ENCODE measurements at regions not wholly inside any gene's neighbourhood (a gene's known extent, or its start where the extent isn't known, plus 50 kb on each side); places are given as distances from the start of the nearest gene placed in this dataset.

DNA sequence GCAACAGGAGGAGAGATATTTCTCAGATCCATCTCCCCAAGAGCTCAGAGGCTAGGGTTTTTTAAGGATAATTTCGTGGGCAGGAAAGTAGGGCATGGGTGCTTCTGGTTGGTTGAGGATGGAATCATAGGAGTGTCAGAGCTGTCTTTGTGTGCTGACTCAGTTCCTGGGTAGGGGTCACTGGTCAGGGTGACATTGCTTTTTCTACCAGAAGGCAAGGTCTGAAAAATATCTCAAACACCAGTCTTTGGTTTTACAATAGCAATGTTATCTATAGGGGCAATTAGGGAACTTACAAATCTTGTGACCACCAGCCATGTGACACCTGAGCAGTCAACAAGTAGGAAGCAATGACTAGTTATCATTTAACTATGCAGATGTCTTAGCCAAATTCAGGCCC is 82.9 kb upstream of the DYNLRB2 start:
- TF ChIP-seq, protein P1, sequence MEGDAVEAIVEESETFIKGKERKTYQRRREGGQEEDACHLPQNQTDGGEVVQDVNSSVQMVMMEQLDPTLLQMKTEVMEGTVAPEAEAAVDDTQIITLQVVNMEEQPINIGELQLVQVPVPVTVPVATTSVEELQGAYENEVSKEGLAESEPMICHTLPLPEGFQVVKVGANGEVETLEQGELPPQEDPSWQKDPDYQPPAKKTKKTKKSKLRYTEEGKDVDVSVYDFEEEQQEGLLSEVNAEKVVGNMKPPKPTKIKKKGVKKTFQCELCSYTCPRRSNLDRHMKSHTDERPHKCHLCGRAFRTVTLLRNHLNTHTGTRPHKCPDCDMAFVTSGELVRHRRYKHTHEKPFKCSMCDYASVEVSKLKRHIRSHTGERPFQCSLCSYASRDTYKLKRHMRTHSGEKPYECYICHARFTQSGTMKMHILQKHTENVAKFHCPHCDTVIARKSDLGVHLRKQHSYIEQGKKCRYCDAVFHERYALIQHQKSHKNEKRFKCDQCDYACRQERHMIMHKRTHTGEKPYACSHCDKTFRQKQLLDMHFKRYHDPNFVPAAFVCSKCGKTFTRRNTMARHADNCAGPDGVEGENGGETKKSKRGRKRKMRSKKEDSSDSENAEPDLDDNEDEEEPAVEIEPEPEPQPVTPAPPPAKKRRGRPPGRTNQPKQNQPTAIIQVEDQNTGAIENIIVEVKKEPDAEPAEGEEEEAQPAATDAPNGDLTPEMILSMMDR (IDR thresholded peaks at IDR 0.05): no peak
- no peak for TF ChIP-seq POLR2A (IDR thresholded peaks at IDR 0.05)
